HG02763 (cell line): ENCODE measurements at regions not wholly inside any gene's neighbourhood (a gene's known extent, or its start where the extent isn't known, plus 50 kb on each side); places are given as distances from the start of the nearest gene placed in this dataset.

ENCODE experiments used
- ATAC-seq: cut with Tn5 transposase; IDR thresholded peaks from one replicate; pipeline ENCODE4 v1.9.1; 2021; ENCODE audit warnings: mild to moderate bottlenecking, moderate library complexity; ENCODE audit not compliant: unreplicated experiment

- no peak for ATAC-seq
Observed at GRCh38 chr2:66885775-66886383, 451.0 kb downstream of the MEIS1 start.

- no peak for ATAC-seq
Observed at GRCh38 chr2:66888246-66888645, 453.3 kb downstream of the MEIS1 start.

DNA sequence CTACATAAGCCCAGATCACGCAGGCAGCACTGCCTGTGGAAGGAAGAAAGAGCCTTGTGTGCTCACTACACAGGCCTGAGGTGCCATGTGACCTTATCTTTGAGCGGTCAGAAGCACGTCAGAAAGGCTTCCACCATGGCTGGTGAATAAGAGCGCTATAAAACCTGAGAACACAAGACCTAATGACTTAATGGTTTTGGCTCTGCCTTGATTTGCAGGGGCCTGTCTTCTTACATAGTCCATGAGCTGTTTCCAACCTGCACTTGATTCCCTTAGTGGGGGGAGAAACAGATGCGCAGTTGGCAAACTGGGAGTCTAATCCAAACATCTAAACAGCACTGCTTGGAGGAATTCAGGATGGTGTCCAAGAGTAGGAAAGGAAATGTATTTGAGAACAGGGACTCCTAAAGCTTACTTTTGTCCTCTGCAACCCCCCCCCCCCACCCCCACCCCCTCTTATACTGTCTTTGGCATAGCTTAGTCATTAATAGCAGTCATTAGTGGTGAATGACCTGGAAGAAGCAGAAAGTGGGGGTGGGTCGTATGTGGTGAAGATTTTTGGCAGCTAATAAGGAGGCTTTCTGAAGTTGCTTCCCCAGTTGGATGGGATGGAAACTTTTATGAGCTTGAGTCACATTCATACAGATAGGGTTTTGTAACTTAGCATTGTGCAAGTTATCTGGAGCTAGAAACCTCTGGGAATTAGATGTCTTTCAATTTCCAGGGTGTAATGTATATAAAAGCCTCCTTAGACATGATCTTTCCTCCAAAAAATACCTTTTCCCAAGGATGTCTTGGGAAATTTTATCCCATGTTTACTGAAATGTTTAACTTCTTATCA is 454.1 kb downstream of the MEIS1 start:
- ATAC-seq, result no peak

DNA sequence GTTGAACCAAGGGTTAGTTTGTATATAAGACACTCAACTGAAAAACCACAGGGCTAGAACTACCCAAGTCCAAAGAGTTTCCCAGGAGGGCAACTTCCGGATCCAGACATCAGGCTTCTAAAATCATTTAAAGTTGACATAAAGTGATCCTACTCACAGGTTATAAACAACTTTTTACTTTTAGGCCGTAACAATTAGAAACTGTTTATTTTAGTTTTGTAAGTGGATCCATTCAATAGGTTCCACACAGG is 454.6 kb downstream of the MEIS1 start:
- no peak for ATAC-seq

DNA sequence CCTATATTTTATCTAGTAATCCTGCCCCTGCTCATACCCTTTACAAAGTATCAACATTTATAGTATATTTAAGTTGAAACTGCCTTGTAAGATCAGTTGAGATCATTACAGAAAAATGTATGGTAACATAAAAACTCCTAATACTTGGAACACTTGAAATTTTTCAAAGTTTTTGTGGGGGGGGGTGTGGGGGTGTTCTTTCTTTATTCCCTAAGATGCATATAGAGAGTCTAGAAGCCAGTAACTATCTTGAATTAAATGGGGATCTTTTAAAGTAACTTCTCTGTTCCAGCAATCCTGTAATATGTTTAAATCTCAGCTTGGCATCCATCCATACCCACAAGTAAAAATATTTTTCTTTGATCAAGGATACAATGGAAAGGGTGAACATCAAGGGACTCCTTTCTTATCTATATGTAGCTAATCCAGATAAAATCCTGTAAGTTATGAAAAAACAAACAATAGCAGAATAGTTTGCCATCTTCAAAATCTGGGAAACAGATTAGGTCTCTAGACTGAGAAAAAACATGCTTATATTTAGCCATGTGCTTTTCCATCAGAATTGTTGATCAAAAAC is 455.3 kb downstream of the MEIS1 start:
- ATAC-seq, result no peak

DNA sequence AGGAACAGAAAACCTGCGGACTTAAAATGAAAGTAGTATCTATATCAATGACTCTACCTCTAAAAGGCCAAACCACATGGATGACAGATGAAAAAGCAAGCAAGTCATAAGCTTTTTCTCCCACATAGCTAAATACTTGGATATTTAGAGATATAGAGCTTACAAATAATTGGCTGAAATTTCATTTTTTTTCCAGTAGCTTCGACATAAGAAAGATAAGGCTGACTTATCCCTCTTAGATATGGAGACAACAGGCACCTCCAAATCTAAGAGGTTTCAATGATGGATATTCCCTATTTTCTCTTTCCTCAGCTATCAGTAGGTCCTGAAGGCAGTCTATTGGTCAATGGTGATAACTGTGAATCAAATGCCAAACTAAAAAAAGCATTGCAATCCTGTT is 460.3 kb downstream of the MEIS1 start:
- ATAC-seq, result no peak

DNA sequence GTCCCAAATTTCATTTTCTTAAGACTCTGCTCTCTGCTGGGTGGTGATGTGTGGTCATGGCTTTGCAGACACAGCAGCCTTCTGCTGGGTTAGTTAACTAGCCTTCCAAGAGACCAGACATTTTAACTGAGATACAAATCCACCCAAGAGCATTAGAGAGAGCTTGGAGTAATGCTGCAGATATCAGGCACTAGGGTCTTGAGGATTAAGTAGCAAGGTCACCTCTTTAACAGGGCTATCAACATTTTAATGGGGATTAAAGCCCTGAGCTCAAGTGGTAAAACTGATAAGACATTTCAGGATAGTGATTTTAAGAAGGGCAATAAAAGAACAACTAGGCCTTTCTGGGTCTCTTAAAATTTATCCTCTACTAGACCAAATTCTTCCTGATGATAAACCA is 461.2 kb downstream of the MEIS1 start:
- ATAC-seq, result no peak

- ATAC-seq, result no peak
Observed at GRCh38 chr2:66897181-66897580, 462.3 kb downstream of the MEIS1 start.

- ATAC-seq, result no peak
Observed at GRCh38 chr2:66897691-66898150, 462.8 kb downstream of the MEIS1 start.

DNA sequence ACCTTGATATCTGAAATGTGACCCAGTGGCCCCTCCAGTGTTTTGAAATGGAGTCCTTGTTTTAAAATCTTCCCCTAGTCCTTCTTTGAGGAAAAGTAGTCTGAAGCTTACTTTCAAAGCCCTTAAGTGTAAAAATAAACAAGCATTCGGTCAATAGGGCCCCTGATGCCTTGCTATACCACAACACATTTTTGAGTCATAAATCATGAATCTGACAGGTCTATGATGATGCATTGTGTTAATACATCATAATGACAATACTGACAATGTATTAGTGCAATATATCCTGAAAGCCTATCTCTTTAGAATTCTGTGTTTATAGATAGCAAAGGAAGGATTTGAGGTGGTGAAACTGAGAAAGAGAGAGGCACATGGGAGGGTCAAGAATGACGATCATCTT is 464.2 kb downstream of the MEIS1 start:
- no peak for ATAC-seq

DNA sequence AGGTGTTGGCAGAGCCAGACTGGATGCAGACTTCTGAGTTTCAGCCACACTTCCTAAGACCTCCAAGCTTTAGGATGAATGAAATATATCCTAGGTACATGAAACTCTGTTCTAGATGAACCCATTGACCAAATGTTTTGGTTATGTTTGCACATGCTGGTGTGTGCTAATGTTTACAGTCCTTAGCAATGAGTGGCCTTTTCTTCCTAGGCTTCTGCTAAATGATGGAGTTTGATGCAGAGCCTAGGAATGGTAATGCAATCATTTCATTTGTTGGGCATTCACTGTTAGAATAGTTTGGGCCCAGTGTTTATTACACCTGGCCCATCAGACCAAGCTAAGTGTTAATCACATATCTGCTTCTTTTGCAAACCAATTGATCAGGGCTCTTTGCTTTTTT is 464.7 kb downstream of the MEIS1 start:
- no peak for ATAC-seq

DNA sequence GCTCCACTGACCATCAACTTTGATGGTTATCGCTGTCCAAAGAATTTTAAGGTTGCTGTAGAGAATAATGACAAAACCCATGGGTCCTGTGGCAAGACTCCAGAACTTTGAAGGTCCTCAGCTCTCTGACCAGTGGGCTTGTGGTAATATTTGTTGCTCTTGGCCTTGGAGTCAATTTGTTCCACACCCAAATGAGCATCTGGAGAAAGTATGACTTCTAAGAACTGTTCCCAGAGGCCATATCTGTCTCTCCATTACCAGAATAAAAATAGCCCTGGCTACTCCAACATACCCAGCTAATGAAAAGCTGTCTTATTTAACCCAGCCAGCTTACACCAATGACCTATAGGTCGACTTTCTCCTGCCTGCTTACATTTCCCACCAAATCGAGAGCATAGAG is 466.4 kb downstream of the MEIS1 start:
- ATAC-seq, result no peak

DNA sequence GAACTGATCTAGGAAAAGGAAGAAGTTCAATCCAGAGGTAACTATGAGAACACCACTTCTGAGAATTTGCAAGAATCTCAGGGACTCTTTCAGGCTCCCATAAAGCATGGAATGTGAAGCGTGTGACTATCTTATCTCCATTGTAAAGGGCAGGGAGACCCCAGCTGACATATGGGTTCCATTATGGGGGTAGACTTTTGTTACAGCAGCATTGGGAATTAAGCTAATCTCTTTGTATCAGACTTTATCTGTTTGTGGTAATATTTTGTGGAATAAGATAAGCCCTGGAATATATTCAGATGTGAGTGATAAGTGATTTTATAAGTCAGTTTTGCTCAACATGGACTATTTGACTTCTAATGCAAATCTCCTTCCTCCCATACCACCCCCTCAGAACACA is 468.3 kb downstream of the MEIS1 start:
- ATAC-seq, result no peak

DNA sequence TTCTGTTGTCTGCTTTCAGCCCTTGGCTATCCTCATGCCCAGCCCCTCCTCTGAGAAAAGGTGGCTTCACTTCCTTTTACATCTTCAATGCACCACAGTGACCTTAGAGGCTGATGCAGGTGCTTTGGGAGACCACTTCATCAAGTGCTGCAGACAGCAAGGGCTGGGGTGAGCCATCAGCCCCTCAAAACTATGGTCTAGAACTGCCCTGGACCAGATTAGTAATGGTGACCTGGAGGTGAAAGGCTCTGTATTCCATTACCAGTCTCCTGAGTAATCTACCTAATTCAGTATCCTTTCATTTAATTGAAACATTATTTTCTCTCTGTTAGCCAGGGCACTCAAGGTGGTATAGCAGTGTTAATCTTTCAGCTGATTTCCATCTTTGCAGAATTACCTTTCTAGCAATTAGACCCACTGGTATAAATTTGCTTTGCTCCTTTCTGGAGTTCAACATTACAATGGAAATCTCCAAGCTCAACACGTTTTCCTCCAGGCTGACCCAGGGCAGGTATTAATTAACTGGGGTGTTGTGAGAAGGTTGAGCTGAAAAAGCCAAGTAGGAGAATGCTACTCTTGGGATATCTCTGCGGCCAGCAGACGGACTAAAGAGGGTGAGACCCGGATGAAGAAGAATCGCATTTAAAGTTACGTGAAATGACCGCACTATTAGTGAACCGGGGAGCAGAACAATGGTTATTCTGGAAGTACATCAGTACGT is 469.0 kb downstream of the MEIS1 start:
- ATAC-seq, result no peak

- no peak for ATAC-seq
Observed at GRCh38 chr2:66915237-66915636, 480.3 kb downstream of the MEIS1 start.

DNA sequence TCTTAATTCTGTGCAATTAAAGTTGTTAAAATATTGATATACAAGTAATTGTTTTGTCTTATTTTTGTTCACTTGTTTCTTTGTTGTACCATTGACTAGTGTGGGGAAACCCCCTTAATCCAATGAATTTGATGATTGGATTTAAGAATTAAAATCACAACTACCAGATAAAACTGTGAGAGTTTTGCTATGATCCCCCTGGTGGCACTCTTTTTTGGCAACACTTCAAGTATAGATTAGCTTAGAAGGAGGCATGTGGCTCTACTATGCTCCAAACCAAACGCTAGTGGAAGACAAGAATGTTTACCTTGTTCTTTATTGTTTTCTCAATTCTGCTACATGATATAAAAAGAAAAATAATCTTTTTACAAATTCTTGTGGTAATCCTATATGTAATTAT is 477.8 kb upstream of the ETAA1 start:
- no peak for ATAC-seq

GRCh38 chr2:66920415-66920814 is 476.7 kb upstream of the ETAA1 start:
- ATAC-seq, result no peak

- ATAC-seq, result no peak
Observed at GRCh38 chr2:66925128-66925527, 472.0 kb upstream of the ETAA1 start.

- ATAC-seq, result no peak
Observed at GRCh38 chr2:66926594-66927112, 470.5 kb upstream of the ETAA1 start.

GRCh38 chr2:66929632-66930338 is 467.3 kb upstream of the ETAA1 start:
- ATAC-seq, result no peak
